Coronary artery (tissue), 2 donors: ENCODE measurements at regions not wholly inside any gene's neighbourhood (a gene's known extent, or its start where the extent isn't known, plus 50 kb on each side); places are given as distances from the start of the nearest gene placed in this dataset.

Experiments used
- DNase-seq: peaks from one replicate; pipeline ENCODE4 v3.0.0-alpha.2; 2017; ENCODE audit warnings: low spot score
- H3K27ac ChIP-seq, 2 donors: fragments of 200-600 bp; sonication (generic); one replicate each; pipeline ENCODE4 v1.5.1; 2016 to 2019
- H3K4me3 ChIP-seq: fragments of 200-600 bp; sonication (generic); 2 replicates; pipeline ENCODE4 v1.5.1; 2016; ENCODE audit warnings: mild to moderate bottlenecking, moderate library complexity
- CTCF ChIP-seq: fragments of 200-600 bp; sonication (generic); IDR thresholded peaks from one replicate; pipeline ENCODE4 v1.5.1; 2019; ENCODE audit warnings: antibody characterized with exemption

- no peak for TF ChIP-seq CTCF
- Histone ChIP-seq H3K4me3 (no peak overlapping the region), H3K27ac (no peak overlapping the region)
- DNase-seq: no peak
These were observed 412.9 kb downstream of the WDR72 start for GRCh38 chr15:53346583-53346982.

- Histone ChIP-seq H3K4me3 (no peak overlapping the region), H3K27ac (no peak overlapping the region)
- no peak for TF ChIP-seq CTCF
- no peak for DNase-seq
These were observed 427.9 kb downstream of the WDR72 start for GRCh38 chr15:53331328-53332190.

- TF ChIP-seq CTCF: no peak
- DNase-seq: no peak
- H3K4me3 ChIP-seq: no peak overlapping the region
- no peak overlapping the region for H3K27ac ChIP-seq
These were observed 431.1 kb downstream of the WDR72 start for GRCh38 chr15:53328341-53328740.

GRCh38 chr15:53324061-53324460 lies 435.4 kb downstream of the WDR72 start:
- Histone ChIP-seq H3K4me3 (no peak overlapping the region), H3K27ac (no peak overlapping the region)
- TF ChIP-seq CTCF: no peak
- no peak for DNase-seq

GRCh38 chr15:53323191-53323590 lies 436.3 kb downstream of the WDR72 start:
- TF ChIP-seq CTCF: no peak
- DNase-seq: no peak
- Histone ChIP-seq H3K4me3 (no peak overlapping the region), H3K27ac (no peak overlapping the region)

GRCh38 chr15:53320816-53321215 lies 438.6 kb downstream of the WDR72 start:
- no peak overlapping the region for H3K4me3 ChIP-seq
- H3K27ac ChIP-seq: no peak overlapping the region
- TF ChIP-seq CTCF: no peak
- DNase-seq: no peak

- no peak for DNase-seq
- no peak for TF ChIP-seq CTCF
- no peak overlapping the region for H3K27ac ChIP-seq
- H3K4me3 ChIP-seq: no peak overlapping the region
These were observed 446.8 kb downstream of the WDR72 start for GRCh38 chr15:53312707-53313106.
